ENCODE measurements at regions not wholly inside any gene's neighbourhood (a gene's known extent, or its start where the extent isn't known, plus 50 kb on each side); places are given as distances from the start of the nearest gene placed in this dataset.

GRCh38 chr12:58395470-58395869, 454.1 kb downstream of the ATP23 start:
- TF ChIP-seq CTCF (conservative IDR thresholded peaks at IDR 0.05 in 1 of 2, IDR thresholded peaks at IDR 0.05 in 1 of 2; ENCODE audit: extremely low read depth in 1 of 2, insufficient read depth in 1 of 2, low read depth in 1 of 2, low read length in 2 of 2) (no peak), EZH2 (IDR thresholded peaks at IDR 0.05; ENCODE audit: borderline replicate concordance, low read length) (no peak)

Measured in mammary epithelial cell (primary cell).